ENCODE measurements at regions not wholly inside any gene's neighbourhood (a gene's known extent, or its start where the extent isn't known, plus 50 kb on each side); places are given as distances from the start of the nearest gene placed in this dataset.

GRCh38 chr16:14350626-14351025 is 279.4 kb downstream of the PARN start:
- H3K4me3 ChIP-seq (replicated peaks; ENCODE audit: insufficient read depth, low read length) = no peak overlapping the region
- no peak overlapping the region for H3K27ac ChIP-seq (replicated peaks)
- H3K27me3 ChIP-seq (ENCODE audit: insufficient read depth, poor library complexity, severe bottlenecking) = no peaks in the 10 kb centered on the region
- no peak for DNase-seq (ENCODE audit: low read depth in 1 of 2, low spot score in 1 of 2)
- TF ChIP-seq, protein P1, sequence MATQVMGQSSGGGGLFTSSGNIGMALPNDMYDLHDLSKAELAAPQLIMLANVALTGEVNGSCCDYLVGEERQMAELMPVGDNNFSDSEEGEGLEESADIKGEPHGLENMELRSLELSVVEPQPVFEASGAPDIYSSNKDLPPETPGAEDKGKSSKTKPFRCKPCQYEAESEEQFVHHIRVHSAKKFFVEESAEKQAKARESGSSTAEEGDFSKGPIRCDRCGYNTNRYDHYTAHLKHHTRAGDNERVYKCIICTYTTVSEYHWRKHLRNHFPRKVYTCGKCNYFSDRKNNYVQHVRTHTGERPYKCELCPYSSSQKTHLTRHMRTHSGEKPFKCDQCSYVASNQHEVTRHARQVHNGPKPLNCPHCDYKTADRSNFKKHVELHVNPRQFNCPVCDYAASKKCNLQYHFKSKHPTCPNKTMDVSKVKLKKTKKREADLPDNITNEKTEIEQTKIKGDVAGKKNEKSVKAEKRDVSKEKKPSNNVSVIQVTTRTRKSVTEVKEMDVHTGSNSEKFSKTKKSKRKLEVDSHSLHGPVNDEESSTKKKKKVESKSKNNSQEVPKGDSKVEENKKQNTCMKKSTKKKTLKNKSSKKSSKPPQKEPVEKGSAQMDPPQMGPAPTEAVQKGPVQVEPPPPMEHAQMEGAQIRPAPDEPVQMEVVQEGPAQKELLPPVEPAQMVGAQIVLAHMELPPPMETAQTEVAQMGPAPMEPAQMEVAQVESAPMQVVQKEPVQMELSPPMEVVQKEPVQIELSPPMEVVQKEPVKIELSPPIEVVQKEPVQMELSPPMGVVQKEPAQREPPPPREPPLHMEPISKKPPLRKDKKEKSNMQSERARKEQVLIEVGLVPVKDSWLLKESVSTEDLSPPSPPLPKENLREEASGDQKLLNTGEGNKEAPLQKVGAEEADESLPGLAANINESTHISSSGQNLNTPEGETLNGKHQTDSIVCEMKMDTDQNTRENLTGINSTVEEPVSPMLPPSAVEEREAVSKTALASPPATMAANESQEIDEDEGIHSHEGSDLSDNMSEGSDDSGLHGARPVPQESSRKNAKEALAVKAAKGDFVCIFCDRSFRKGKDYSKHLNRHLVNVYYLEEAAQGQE (IDR thresholded peaks at IDR 0.05; ENCODE audit: insufficient replicate concordance, low read depth) = no peak
- no peak for TF ChIP-seq GABPA (IDR thresholded peaks at IDR 0.05; ENCODE audit: low read depth)
- TF ChIP-seq, protein P2, sequence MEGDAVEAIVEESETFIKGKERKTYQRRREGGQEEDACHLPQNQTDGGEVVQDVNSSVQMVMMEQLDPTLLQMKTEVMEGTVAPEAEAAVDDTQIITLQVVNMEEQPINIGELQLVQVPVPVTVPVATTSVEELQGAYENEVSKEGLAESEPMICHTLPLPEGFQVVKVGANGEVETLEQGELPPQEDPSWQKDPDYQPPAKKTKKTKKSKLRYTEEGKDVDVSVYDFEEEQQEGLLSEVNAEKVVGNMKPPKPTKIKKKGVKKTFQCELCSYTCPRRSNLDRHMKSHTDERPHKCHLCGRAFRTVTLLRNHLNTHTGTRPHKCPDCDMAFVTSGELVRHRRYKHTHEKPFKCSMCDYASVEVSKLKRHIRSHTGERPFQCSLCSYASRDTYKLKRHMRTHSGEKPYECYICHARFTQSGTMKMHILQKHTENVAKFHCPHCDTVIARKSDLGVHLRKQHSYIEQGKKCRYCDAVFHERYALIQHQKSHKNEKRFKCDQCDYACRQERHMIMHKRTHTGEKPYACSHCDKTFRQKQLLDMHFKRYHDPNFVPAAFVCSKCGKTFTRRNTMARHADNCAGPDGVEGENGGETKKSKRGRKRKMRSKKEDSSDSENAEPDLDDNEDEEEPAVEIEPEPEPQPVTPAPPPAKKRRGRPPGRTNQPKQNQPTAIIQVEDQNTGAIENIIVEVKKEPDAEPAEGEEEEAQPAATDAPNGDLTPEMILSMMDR (IDR thresholded peaks at IDR 0.05; ENCODE audit: insufficient read depth, low read length) = no peak
- no peak for TF ChIP-seq POLR2AphosphoS5 (IDR thresholded peaks at IDR 0.05; ENCODE audit: low read depth)
- no peak for TF ChIP-seq SPI1 (IDR thresholded peaks at IDR 0.05; ENCODE audit: borderline replicate concordance, low read depth)

GRCh38 chr16:14350081-14350480 is 279.0 kb downstream of the MRTFB start:
- H3K4me3 ChIP-seq (replicated peaks; ENCODE audit: insufficient read depth, low read length) = no peak overlapping the region
- DNase-seq (ENCODE audit: low read depth in 1 of 2, low spot score in 1 of 2) = no peak
- H3K27ac ChIP-seq (replicated peaks) = no peak overlapping the region
- TF ChIP-seq SPI1 (IDR thresholded peaks at IDR 0.05; ENCODE audit: borderline replicate concordance, low read depth) (no peak), POLR2AphosphoS5 (IDR thresholded peaks at IDR 0.05; ENCODE audit: low read depth) (no peak), GABPA (IDR thresholded peaks at IDR 0.05; ENCODE audit: low read depth) (no peak)
- TF ChIP-seq, protein P2 (IDR thresholded peaks at IDR 0.05; ENCODE audit: insufficient read depth, low read length) = no peak
- TF ChIP-seq, protein P1 (IDR thresholded peaks at IDR 0.05; ENCODE audit: insufficient replicate concordance, low read depth) = no peak
- H3K27me3 ChIP-seq (ENCODE audit: insufficient read depth, poor library complexity, severe bottlenecking) = no peaks in the 10 kb centered on the region

DNA sequence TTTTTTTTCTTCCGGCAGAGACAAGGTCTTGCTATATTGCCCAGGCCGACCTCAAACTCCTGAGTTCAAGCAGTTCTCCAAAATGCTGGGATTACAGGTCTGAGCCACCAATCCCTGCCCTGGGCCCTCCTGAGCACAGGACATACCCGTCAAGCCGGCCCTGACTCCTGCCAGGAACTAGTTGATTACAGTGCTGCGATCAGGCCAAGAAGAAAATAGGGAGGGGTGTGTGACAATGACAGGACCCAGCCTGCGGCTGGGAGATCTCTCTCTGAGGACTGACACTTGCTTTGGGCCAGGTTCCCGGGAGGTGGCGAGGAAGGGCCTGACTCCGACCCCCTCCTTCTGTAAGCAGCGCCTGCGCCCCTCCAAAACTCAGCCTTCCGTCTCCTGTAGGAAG is 276.6 kb downstream of the MRTFB start:
- Histone ChIP-seq H3K27me3 (ENCODE audit: insufficient read depth, poor library complexity, severe bottlenecking) (no peaks in the 10 kb centered on the region), H3K27ac (replicated peaks) (no peak overlapping the region), H3K4me3 (replicated peaks; ENCODE audit: insufficient read depth, low read length) (no peak overlapping the region)
- TF ChIP-seq, protein P1 (IDR thresholded peaks at IDR 0.05; ENCODE audit: insufficient replicate concordance, low read depth) = no peak
- TF ChIP-seq, protein P2 (IDR thresholded peaks at IDR 0.05; ENCODE audit: insufficient read depth, low read length) = no peak
- TF ChIP-seq POLR2AphosphoS5 (IDR thresholded peaks at IDR 0.05; ENCODE audit: low read depth) = no peak
- no peak for DNase-seq (ENCODE audit: low read depth in 1 of 2, low spot score in 1 of 2)
